ENCODE measurements at regions not wholly inside any gene's neighbourhood (a gene's known extent, or its start where the extent isn't known, plus 50 kb on each side); places are given as distances from the start of the nearest gene placed in this dataset.
A peak's percentile ranks its signal among the peaks of the same experiment; 100 is the strongest.

GRCh38 chr3:82306189-82306588 is 544.7 kb upstream of the GBE1 start:
- FAIRE-seq (no peak), DNase-seq (ENCODE audit: low read depth) (no peak)
- Histone ChIP-seq H3K27me3 (ENCODE audit: control insufficient read depth, insufficient read depth, low read length) (no peaks in the 10 kb centered on the region), H3K36me3 (ENCODE audit: control insufficient read depth, insufficient read depth, low read length) (no peaks in the 10 kb centered on the region), H3K4me3 (ENCODE audit: low read depth, low read length) (no peak overlapping the region)
- no peak for TF ChIP-seq CTCF (IDR thresholded peaks at IDR 0.05; ENCODE audit: insufficient read depth, low read length, severe bottlenecking)

GRCh38 chr3:82294609-82295008 is 533.2 kb upstream of the GBE1 start:
- TF ChIP-seq CTCF (IDR thresholded peaks at IDR 0.05; ENCODE audit: insufficient read depth, low read length, severe bottlenecking), result no peak
- Histone ChIP-seq H3K4me3 (ENCODE audit: low read depth, low read length) (no peak overlapping the region), H3K27me3 (ENCODE audit: control insufficient read depth, insufficient read depth, low read length) (no peaks in the 10 kb centered on the region), H3K36me3 (ENCODE audit: control insufficient read depth, insufficient read depth, low read length) (no peaks in the 10 kb centered on the region)
- FAIRE-seq (no peak), DNase-seq (ENCODE audit: low read depth) (no peak)

GRCh38 chr3:82293867-82294266 is 532.4 kb upstream of the GBE1 start:
- TF ChIP-seq CTCF (IDR thresholded peaks at IDR 0.05; ENCODE audit: insufficient read depth, low read length, severe bottlenecking), result no peak
- DNase-seq (ENCODE audit: low read depth) (no peak), FAIRE-seq (no peak)
- Histone ChIP-seq H3K4me3 (ENCODE audit: low read depth, low read length) (no peak overlapping the region), H3K27me3 (ENCODE audit: control insufficient read depth, insufficient read depth, low read length) (no peaks in the 10 kb centered on the region), H3K36me3 (ENCODE audit: control insufficient read depth, insufficient read depth, low read length) (no peaks in the 10 kb centered on the region)

- Histone ChIP-seq H3K4me3 (ENCODE audit: low read depth, low read length) (no peak overlapping the region), H3K36me3 (ENCODE audit: control insufficient read depth, insufficient read depth, low read length) (no peaks in the 10 kb centered on the region), H3K27me3 (ENCODE audit: control insufficient read depth, insufficient read depth, low read length) (no peaks in the 10 kb centered on the region)
- no peak for TF ChIP-seq CTCF (IDR thresholded peaks at IDR 0.05; ENCODE audit: insufficient read depth, low read length, severe bottlenecking)
- DNase-seq (ENCODE audit: low read depth) (no peak), FAIRE-seq (no peak)
These were observed 532.0 kb upstream of the GBE1 start for GRCh38 chr3:82293435-82293834.

GRCh38 chr3:82287562-82287961 is 526.1 kb upstream of the GBE1 start:
- Histone ChIP-seq H3K27me3 (ENCODE audit: control insufficient read depth, insufficient read depth, low read length) (no peaks in the 10 kb centered on the region), H3K36me3 (ENCODE audit: control insufficient read depth, insufficient read depth, low read length) (no peaks in the 10 kb centered on the region), H3K4me3 (ENCODE audit: low read depth, low read length) (no peak overlapping the region)
- TF ChIP-seq CTCF (IDR thresholded peaks at IDR 0.05; ENCODE audit: insufficient read depth, low read length, severe bottlenecking), result no peak
- FAIRE-seq (no peak), DNase-seq (ENCODE audit: low read depth) (no peak)

- TF ChIP-seq CTCF (IDR thresholded peaks at IDR 0.05; ENCODE audit: insufficient read depth, low read length, severe bottlenecking), result no peak
- no peak for FAIRE-seq
- peak; percentile 31 for DNase-seq (ENCODE audit: low read depth)
- Histone ChIP-seq H3K36me3 (ENCODE audit: control insufficient read depth, insufficient read depth, low read length) (no peaks in the 10 kb centered on the region), H3K4me3 (ENCODE audit: low read depth, low read length) (no peak overlapping the region), H3K27me3 (ENCODE audit: control insufficient read depth, insufficient read depth, low read length) (no peaks in the 10 kb centered on the region)
These were observed 519.8 kb upstream of the GBE1 start for GRCh38 chr3:82281205-82281604.

All from bronchial epithelial cell (primary cell).